HCT116 (cell line): ENCODE measurements at regions not wholly inside any gene's neighbourhood (a gene's known extent, or its start where the extent isn't known, plus 50 kb on each side); places are given as distances from the start of the nearest gene placed in this dataset.

Experiments used
- ATAC-seq: fragments of 200-7000 bp; cut with Tn5 transposase; 2 replicates; pipeline ENCODE4 v1.9.1; 2020; ENCODE audit warnings: mild to moderate bottlenecking, moderate library complexity
- BruUV-seq: library from RNA; stranded (reverse); fragments of 400-500 nt; replicated peaks from 2 replicates; lab custom pipeline; 2021; lab: Mats Ljungman, UMichigan
- CTCF ChIA-PET: fragments of 300-600 bp; sonication (Branson Sonifier 250); formaldehyde crosslinking; loops from one replicate; lab custom pipeline; 2021; ENCODE audit warnings: antibody characterized with exemption; lab: Charles Lee
- POLR2A ChIA-PET: fragments of 300-600, 350-600 bp; sonication (Branson Sonifier 250); formaldehyde crosslinking; loops from one replicate; lab custom pipeline; 2021; ENCODE audit warnings: antibody characterized with exemption; lab: Charles Lee
- RAD21 ChIA-PET, 2 experiments: fragments of 300-600 bp; sonication (Branson Sonifier 250); formaldehyde crosslinking; loops; one replicate each; lab custom pipeline; 2023; ENCODE audit warnings: low total read pairs in 2 of 2; ENCODE audit not compliant: uncharacterized antibody in 2 of 2, unreplicated experiment in 2 of 2, low non-redundant PET in 1 of 2; lab: Charles Lee
- DNase-seq: peaks from one replicate; pipeline ENCODE4 v3.0.0-alpha.2; 2010; ENCODE audit warnings: low read depth, low spot score
- H2AFZ ChIP-seq: fragments of 200-600 bp; shearing (Covaris generic), sonication (generic); 2 replicates; pipeline ENCODE4 v1.6.1; 2017; ENCODE audit warnings: low read depth, mixed run types, mixed read lengths, antibody characterized with exemption, low read length; ENCODE audit not compliant: poor library complexity, severe bottlenecking
- H3K27ac ChIP-seq: 2 replicates; pipeline ENCODE4 v1.5.1; 2012; ENCODE audit warnings: low read depth, low read length
- H3K27me3 ChIP-seq: fragments of 200-600 bp; sonication (generic); 2 replicates; pipeline ENCODE4 v1.6.1; 2016; ENCODE audit warnings: mixed run types, low read length, mixed read lengths; ENCODE audit not compliant: insufficient read depth
- H3K36me3 ChIP-seq, 2 experiments: fragments of 200-500 bp in 1 of 2; fragments of 200-600 bp in 1 of 2; sonication (Bioruptor generic) in 1 of 2; sonication (generic) in 1 of 2; 2 replicates each; pipeline versions ENCODE4 v1.5.1 to v1.6.1; 2014 to 2016; ENCODE audit warnings: low read length in 2 of 2, inconsistent platforms in 1 of 2, mixed read lengths in 1 of 2, mixed run types in 1 of 2; ENCODE audit not compliant: insufficient read depth in 2 of 2, control insufficient read depth in 1 of 2
- H3K4me1 ChIP-seq, 2 experiments: fragments of 200-600 bp in 1 of 2; sonication (generic) in 1 of 2; 2 replicates each; pipeline versions ENCODE4 v1.5.1 to v1.6.1; 2012 to 2017; ENCODE audit warnings: low read length in 2 of 2, inconsistent platforms in 1 of 2, mild to moderate bottlenecking in 1 of 2, mixed read lengths in 1 of 2, mixed run types in 1 of 2, moderate library complexity in 1 of 2; ENCODE audit not compliant: insufficient read depth in 2 of 2, control insufficient read depth in 1 of 2
- H3K4me2 ChIP-seq: fragments of 200-600 bp; sonication (generic); 2 replicates; pipeline ENCODE4 v1.6.1; 2017; ENCODE audit warnings: mixed run types, low read length, mixed read lengths
- H3K4me3 ChIP-seq, 2 experiments: fragments of 200-600 bp in 1 of 2; sonication (generic) in 1 of 2; replicated peaks in 1 of 2; 2 replicates each; pipeline ENCODE4 v1.5.1; 2011 to 2016; ENCODE audit warnings: low read length in 2 of 2, control low read depth in 1 of 2, low read depth in 1 of 2, mild to moderate bottlenecking in 1 of 2, mixed read lengths in 1 of 2, mixed run types in 1 of 2
- H3K79me2 ChIP-seq: fragments of 200-600 bp; sonication (generic); 2 replicates; pipeline ENCODE4 v1.6.1; 2017; ENCODE audit warnings: mild to moderate bottlenecking, mixed run types, low read length, moderate library complexity, mixed read lengths; ENCODE audit not compliant: insufficient read depth
- H3K9ac ChIP-seq: fragments of 200-600 bp; sonication (generic); 2 replicates; pipeline ENCODE4 v1.6.1; 2016; ENCODE audit warnings: low read length, mixed read lengths
- H3K9me2 ChIP-seq: fragments of 200-600 bp; sonication (generic), shearing (Covaris generic); 2 replicates; pipeline ENCODE4 v1.6.1; 2017; ENCODE audit warnings: mixed run types, mild to moderate bottlenecking, moderate library complexity; ENCODE audit not compliant: insufficient read depth
- H3K9me3 ChIP-seq, 2 experiments: fragments of 200-500 bp in 1 of 2; fragments of 200-600 bp in 1 of 2; sonication (Bioruptor generic) in 1 of 2; sonication (generic) in 1 of 2; 2 replicates each; pipeline ENCODE4 v1.6.1; 2014 to 2017; ENCODE audit warnings: low read length in 2 of 2, mixed read lengths in 2 of 2, inconsistent platforms in 1 of 2, low read depth in 1 of 2, mild to moderate bottlenecking in 1 of 2, mixed run types in 1 of 2, moderate library complexity in 1 of 2; ENCODE audit not compliant: control insufficient read depth in 1 of 2, insufficient read depth in 1 of 2
- H4K20me1 ChIP-seq: fragments of 200-600 bp; sonication (generic), shearing (Covaris generic); 2 replicates; pipeline ENCODE4 v1.6.1; 2017; ENCODE audit warnings: mixed run types, mild to moderate bottlenecking, moderate library complexity; ENCODE audit not compliant: insufficient read depth
- CBX3 ChIP-seq: IDR thresholded peaks from 2 replicates; pipeline ENCODE4 v1.6.1; 2012; ENCODE audit warnings: low read depth
- CEBPB ChIP-seq: IDR thresholded peaks from 2 replicates; pipeline ENCODE4 v1.6.1; 2012; ENCODE audit warnings: low read depth
- ELF1 ChIP-seq: IDR thresholded peaks from 2 replicates; pipeline ENCODE4 v1.6.1; 2012; ENCODE audit warnings: low read depth, borderline replicate concordance
- FOSL1 ChIP-seq: IDR thresholded peaks from 2 replicates; pipeline ENCODE4 v1.6.1; 2012; ENCODE audit warnings: low read depth
- JUND ChIP-seq: IDR thresholded peaks from 2 replicates; pipeline ENCODE4 v1.6.1; 2012
- POLR2A ChIP-seq: IDR thresholded peaks from 2 replicates; pipeline ENCODE4 v1.7.0; 2011; ENCODE audit warnings: borderline replicate concordance; ENCODE audit not compliant: insufficient read depth, insufficient read length; ENCODE audit errors: extremely low read depth
- SP1 ChIP-seq: IDR thresholded peaks from 2 replicates; pipeline ENCODE4 v1.6.1; 2012; ENCODE audit warnings: low read depth
- intact Hi-C: fragments of 100-400 bp; cut with micrococcal nuclease; formaldehyde crosslinking; loops from 2 replicates; pipeline ENCODE4 v1.10.0; 2022
- TF ChIP-seq, protein P1 (sequence below): IDR thresholded peaks from 2 replicates; pipeline ENCODE4 v1.6.1; 2012; ENCODE audit warnings: low read depth

DNA sequence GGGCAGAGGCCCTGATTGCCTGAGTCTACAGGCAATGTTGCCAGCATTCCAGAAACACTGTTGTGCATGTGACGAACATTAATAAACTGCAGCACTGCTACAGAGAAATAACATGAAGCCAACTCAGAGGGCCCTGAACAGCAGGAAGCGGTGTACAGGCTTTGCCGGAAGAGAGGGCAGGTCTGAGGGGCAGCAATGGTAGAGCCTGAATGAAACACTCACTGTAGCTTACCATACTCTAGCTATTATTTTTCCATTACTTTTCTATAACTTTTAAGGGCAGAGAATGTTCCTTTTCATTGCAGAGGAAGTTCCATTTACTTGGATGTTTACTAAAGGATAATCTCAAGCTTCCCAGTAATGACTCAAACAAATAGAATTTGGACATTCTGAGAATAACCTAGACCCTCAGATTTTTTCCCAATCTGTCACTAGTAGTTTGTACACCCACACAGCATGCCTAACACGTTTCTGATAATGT is 150.4 kb downstream of the MTX2 start:
- DNase-seq (no peak), ATAC-seq (no peak)
- ChIA-PET POLR2A (no interaction called here), RAD21 (no interaction called here), CTCF (no interaction called here)
- Histone ChIP-seq H3K79me2 (no peaks in the 10 kb centered on the region), H2AFZ (no peak overlapping the region), H3K27me3 (no peaks in the 10 kb centered on the region; the same call in 1 of the 2 replicates), H3K4me3 (no peak overlapping the region), H4K20me1 (no peaks in the 10 kb centered on the region), H3K4me2 (no peak overlapping the region; the same call in 1 of the 2 replicates), H3K27ac (no peak overlapping the region), H3K9me3 (no peaks in the 10 kb centered on the region), H3K9me2 (no peaks in the 10 kb centered on the region), H3K4me1 (peaks cover 0 to 6% of the 10 kb centered on the region in 2 experiments; a peak in 1 of 4 replicates), H3K9ac (no peak overlapping the region), H3K36me3 (no peaks in the 10 kb centered on the region)
- BruUV-seq: no TSS peak
- intact Hi-C loops: no loop called here
- TF ChIP-seq CBX3 (no peak), ELF1 (no peak), FOSL1 (no peak), CEBPB (no peak), SP1 (no peak), JUND (no peak), POLR2A (no peak)
- TF ChIP-seq, protein P1, sequence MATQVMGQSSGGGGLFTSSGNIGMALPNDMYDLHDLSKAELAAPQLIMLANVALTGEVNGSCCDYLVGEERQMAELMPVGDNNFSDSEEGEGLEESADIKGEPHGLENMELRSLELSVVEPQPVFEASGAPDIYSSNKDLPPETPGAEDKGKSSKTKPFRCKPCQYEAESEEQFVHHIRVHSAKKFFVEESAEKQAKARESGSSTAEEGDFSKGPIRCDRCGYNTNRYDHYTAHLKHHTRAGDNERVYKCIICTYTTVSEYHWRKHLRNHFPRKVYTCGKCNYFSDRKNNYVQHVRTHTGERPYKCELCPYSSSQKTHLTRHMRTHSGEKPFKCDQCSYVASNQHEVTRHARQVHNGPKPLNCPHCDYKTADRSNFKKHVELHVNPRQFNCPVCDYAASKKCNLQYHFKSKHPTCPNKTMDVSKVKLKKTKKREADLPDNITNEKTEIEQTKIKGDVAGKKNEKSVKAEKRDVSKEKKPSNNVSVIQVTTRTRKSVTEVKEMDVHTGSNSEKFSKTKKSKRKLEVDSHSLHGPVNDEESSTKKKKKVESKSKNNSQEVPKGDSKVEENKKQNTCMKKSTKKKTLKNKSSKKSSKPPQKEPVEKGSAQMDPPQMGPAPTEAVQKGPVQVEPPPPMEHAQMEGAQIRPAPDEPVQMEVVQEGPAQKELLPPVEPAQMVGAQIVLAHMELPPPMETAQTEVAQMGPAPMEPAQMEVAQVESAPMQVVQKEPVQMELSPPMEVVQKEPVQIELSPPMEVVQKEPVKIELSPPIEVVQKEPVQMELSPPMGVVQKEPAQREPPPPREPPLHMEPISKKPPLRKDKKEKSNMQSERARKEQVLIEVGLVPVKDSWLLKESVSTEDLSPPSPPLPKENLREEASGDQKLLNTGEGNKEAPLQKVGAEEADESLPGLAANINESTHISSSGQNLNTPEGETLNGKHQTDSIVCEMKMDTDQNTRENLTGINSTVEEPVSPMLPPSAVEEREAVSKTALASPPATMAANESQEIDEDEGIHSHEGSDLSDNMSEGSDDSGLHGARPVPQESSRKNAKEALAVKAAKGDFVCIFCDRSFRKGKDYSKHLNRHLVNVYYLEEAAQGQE: no peak
